HT-29 (cell line): ENCODE measurements at regions not wholly inside any gene's neighbourhood (a gene's known extent, or its start where the extent isn't known, plus 50 kb on each side); places are given as distances from the start of the nearest gene placed in this dataset.
"Not testable (repeated sequence)": the region's sequence is repeated elsewhere in the genome, so short reads cannot be mapped to it uniquely, and the experiment has no call there.

Source experiments
- DNase-seq: peaks from one replicate; pipeline ENCODE4 v3.0.0-alpha.2; 2015; ENCODE audit warnings: low spot score

DNA sequence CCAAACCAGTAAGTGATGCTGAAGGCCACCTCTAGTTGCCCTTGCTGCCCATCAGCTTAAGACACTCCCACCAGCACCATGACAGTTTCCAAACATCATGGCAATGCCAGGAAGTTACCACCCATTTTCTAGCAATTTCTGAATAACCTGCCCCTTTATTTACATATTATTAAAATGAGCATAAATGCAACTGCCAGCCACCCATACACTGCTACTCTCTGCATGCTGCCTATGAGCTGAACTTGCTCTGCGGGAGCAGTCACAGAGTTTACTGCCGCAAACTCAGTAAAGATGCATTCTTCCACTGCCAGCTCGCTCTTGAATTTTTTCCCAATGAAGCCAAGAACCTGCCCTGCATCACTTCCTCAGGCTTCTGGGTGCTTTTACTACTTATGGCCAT lies 212.6 kb downstream of the SH2D4B start:
- no peak for DNase-seq

DNA sequence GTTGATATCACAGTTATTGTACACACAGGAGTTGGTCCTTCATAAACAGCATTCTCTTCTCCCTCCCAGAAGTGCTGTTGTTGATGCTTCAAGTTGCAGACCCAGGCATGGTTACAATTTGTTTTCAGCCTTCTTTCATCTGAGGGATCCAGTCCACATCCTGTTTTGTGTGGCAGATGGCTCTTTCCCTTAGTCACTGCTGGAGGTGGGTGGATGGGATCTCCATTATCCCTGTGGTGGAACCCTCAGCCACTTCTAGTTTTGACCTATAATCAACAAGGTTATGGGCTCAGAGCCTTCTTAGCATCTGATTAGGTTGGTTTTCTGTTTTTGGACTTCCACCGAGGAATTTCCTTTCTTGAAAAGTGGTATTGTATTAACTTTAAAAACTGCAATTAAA lies 214.2 kb downstream of the SH2D4B start:
- no peak for DNase-seq

DNA sequence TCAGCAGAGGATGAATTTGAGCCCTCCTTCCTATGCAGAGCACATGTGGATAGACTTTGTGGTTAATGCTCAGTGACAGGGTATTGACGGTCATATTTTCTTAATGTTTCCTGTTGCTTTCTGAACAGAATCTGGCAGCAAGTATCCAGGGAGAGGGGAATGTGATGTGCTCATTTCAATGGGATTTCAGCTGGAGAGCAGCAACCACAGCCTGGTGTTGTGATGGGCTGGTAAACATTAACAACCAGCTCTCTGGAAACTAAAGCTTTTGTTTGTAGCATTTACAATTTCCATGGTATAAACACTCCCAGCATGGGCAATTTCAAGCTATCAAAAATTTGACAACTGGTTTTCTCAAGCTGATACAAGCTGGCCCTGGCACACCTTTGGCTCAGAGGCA lies 215.9 kb downstream of the SH2D4B start:
- DNase-seq = no peak

DNA sequence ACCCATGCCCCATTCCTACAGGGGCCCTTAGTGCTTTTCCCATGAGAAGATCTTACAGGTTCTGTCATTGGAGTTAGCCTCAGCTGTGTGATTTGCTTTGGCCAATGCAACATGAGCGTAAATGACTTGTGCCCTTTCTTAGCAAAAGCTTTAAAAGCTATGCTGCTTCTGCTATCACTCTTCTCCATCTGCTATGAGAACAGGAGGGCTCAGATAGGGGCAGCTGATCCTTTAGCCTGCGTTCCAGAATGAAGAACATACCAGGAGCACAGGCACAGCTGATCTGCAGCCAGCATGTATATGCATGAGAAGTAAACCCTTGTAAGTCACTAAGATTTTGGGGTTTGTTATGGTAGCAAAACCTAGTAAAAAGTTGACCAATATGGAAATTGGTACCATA lies 218.2 kb downstream of the SH2D4B start:
- DNase-seq = no peak

DNA sequence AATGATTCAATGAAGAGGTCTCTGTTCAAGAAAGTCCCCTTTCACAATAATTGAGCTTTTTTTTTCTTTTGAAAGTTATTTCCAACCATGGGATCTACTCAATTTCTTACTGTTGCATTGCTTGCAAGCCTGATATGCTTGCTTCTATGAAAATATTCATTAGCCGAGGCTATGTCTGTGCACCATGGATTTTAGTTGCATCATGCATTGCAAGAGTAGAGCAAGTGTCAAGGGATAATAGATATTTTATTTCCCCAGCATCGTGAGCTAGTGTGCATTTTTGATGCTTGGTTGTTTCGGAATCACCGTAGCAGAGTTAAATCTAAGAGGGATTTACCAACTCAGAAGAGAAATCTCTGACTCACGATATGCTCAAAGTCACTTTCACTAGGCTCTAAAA lies 222.0 kb downstream of the SH2D4B start:
- DNase-seq = no peak

DNA sequence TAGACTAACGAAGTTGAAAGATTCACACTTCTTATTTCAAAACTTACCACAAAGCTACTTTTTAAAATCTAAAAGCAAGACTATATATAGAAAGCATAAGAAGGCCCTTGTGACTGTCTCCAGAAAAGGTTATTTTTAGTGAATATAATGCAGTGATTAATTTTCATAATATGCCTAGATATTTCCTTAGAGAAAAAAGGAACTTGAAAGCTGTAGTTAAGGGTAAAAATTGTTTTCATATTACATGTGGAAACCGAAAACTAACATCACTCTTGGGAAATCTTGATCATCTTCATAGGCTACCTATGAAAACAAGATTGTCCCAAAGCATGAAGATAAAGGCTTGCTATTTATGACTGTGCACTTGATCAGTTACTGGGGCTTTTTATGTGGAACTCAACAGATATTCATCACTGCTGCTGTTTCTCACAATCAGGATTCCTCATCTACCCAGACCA lies 223.2 kb downstream of the SH2D4B start:
- no peak for DNase-seq

DNA sequence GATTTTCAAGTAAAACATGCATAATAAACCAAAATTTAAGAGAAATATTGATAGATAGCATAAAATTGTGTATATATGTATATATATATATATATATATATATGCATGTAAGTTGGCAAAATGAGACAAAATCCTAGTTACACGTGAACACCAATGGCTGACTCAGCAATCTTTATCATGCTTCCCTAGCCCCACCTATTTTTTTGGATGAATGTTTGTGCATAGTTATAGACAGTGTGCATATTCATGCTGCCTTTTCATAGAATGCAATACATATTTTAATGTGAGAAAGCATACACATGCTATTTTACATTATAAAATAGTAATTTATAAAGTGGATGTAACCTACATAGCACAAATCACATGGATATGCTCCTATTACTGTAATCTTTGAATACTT lies 230.3 kb downstream of the SH2D4B start:
- no peak for DNase-seq

DNA sequence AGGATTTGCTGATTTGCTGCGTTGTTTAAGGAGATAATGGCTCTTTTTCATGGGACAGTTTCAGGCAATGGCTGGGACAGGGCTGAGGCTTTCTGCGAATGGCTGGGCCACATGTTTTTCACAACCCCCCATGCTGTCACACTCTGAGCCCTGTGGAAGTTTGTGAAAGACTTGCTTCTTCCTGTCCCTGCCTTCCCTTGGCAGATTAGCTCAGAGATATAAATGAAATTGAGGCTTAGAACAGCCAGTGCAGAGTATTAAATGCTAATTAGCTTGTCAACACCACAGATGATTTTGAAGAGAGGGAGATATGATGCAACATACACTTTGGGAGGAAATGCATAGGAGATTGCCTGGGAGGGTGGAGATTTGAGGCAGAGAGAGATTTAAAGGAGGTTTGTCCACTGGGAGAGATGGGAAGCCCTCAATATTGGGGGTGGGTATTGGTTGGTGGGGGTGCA lies 232.0 kb downstream of the SH2D4B start:
- DNase-seq = no peak

DNA sequence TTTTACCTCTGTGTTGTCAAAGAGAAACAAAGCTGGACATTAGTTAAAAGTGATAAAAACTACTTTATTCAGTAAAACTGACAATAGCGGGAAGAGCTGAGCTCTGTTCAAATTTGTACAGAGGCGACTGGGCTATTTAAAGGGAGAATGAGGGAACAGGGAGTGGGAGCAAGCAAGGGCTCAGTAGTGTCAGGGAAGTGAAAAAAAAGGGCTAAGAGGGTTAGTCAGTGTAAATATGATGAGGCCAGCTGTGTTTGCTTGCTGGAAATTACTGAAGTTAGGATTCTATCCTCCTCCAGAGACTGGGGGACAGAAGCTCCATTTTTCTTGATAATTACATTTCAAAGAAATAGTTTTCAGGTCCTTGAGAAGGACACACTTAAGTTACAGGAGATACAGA lies 232.5 kb downstream of the SH2D4B start:
- DNase-seq = no peak

DNA sequence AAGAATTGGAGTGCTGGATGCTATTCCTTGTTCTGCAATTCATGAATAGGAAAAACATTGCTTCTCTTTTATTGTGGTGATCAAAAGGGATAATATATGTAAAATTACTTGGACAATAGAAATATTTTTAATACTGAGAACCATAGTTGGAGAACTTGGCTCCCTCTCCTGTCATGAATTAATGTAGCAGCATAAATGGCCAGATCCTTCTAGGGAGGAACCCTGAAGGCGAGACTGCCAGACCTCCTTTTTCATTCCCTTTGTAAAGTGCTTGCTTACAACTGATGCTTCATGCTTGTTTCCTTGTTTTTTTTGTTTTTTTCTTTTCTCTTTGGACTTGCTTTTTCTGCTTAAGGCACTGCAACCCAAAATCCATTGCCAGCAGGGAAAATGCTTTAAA lies 233.6 kb downstream of the SH2D4B start:
- DNase-seq = no peak

DNA sequence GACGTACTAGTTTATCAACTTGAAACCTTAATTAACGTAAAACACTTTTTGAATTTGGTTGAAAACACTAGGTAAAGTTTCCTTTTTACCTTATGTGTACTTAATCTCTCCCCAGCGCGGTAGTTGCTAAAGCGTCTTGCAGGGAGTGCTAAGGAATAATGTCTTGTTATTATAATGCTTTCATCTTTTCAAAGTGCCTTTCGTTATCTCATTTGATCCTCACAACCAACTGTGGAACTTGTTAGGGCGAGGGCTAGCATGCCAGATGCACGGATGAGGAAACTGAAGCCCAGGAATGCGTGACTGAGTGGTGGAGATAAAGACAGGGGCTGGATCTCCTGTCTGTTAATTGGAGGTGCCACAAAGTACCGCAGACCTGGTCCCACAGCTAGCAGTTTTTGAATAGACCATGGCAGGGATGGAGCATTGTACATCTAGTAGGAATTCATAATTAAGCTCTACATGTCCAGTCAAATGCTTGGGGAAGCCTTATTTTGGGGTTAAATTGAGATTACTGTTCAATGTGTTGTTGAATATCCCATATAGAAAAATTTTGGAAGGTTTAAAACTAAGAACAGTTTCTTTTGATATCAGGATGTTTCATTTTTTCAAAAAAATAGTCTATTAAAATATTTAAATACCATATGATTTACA lies 234.3 kb downstream of the SH2D4B start:
- no peak for DNase-seq

DNA sequence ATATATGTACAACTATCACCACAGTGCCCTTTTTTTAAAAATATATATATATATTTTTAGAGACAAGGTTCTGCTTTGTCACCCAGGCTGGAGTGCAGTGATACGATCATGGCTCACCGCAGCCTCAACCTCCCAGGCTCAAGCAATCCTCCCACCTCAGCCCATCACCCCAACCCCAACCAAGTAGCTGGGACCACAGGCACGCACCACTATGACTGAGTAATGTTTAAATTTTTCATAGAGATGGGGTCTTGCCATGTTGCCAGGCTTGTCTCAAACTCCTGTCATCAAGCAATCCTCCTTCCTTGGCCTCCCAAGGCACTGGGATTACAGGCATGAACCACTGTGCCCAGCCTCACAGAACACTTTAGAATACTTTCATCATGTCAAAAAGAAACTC lies 234.9 kb downstream of the SH2D4B start:
- DNase-seq = no peak

DNA sequence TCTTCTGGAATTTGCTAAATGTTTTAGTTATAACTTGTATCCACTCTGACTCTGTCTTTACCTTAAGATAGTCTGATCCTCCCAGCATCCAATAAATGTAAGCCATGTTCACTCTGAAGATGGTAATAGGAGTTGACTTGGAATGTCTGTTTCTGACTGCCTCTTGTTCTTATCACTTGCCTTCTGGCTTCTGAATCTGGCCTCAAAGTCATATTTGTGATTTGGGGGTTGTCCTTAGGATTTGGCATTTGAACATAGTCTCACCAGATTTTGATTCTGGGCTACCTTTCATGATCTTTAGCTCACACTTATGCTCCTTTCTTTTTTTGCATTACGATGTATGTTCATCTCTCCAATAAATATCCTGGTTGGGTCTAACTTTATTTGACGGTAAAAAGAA lies 247.0 kb downstream of the SH2D4B start:
- no peak for DNase-seq

DNA sequence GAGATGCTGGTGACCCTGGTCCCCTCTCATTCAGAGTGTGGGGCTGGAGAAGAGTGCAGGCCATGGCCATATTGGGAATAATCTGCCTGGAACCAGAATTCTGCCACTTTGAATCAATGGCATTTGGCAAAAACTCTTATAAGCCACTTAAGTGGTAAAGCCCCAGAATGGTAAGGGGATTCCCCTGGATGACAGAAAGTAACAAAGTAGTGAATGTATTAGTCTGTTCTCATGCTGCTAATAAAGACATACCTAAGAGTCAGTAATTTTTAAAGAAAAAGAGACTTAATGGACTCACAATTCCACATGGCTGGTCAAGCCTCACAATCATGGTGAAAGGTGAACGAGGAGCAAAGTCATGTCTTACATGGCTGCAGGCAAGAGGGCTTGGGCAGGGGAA lies 248.6 kb downstream of the SH2D4B start:
- no peak for DNase-seq

DNA sequence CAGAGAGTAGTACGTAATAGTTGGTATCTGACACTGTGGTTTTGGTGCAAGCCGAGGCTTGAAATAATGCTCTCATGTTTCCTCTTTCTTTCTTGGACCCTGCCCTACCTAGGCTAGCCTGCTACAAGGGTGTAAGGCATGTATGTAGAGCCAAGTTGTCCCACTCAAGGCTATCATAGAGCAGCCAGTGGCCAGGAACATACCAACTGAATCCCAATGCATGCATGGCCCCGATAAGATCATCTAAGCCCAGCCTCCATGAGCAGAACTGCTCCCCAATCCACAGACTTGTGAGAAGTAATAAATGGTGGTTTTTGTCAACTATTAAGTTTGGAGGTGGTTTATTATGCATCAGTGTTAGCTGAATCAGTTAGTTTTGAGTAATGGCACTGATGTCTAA lies 250.2 kb downstream of the SH2D4B start:
- DNase-seq = no peak

DNA sequence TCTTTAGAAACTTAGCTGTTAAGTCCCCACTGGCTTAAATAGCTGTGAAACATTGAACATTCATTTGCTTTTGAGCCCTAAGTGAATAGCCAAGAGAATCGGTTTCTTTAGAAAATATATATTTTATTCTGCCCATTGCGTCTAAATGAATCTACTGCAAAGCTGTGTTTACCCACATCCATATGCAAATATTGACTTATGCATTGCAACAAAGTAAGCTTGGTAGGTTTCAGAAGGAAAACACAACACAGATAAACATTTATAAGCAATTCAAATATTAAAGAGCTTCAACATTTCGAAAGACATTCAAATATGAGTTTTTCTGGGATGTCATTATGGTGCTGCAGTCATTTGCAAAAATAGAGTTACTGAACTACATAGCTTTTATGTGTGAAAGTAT lies 257.3 kb downstream of the SH2D4B start:
- DNase-seq = no peak

DNA sequence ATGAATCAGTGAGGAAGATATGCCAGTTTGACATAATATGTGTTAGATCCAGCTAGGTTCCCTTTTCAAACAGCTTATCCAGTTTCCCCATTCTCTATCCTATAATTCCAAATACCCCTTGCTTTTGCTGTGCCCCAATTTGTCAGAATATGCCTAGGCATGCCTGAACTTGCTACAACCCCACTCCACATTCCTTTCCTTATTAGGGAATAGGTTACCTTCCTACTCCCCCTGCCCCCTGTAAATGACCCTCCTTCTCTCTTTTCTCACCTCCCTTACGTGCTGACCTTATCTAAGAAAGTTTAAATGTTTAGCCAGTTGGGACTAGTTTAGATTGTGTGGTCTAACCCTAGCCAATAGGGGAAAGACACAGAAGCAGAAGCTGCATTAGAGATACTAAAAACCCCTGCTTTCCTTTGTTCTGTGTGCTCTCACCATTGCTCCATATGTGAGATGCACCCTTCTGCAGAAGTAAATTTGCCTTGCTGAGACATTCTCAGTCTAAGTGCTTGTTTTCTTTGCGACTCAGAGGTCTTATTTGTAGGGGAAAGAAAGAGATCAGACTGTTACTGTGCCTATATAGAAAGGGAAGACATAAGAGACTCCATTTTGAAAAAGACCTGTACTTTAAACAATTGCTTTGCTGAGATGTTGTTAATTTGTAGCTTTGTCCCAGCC lies 267.8 kb downstream of the SH2D4B start:
- DNase-seq = no peak

DNA sequence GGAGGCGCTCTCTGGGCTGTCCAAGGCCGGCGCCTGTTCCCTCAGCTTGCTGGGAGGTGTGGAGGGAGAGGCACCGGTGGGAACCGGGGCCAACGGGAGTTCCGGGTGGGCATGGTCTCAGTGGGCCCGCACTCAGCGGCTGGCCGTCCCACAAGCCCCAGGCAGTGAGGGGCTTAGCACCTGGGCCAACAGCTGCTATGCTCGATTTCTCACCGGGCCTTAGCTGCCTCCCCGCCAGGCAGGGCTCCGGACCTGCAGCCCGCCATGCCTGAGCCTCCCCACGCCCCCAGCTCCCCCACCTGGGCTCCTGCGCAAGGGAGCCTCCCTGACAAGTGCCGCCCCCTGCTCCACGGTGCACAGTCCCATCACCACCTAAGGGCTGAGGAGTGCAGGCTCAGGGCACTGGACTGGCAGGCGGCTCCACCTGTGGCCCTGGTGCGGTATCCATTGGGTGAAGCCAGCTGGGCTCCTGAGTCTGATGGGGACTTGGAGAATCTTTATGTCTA lies 276.5 kb downstream of the SH2D4B start:
- no peak for DNase-seq

DNA sequence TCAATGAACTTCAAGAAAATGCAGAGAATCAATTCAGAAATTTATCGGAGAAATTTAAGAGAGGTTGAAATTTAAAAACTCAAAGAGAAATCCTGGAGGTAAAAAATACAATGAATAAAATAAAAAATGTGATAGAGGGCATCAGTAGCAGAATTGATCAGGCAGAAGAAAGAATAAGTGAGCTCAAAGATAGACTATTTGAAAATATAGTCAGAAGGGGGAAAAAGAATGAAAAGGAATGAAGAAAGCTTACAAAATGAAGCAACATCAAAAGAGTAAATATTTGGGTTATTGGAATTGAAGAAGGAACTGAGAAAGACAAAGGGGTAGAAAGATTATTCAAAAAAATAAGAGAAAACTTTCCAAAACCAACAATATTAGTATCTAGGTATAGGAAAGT lies 291.4 kb downstream of the SH2D4B start:
- no peak for DNase-seq

DNA sequence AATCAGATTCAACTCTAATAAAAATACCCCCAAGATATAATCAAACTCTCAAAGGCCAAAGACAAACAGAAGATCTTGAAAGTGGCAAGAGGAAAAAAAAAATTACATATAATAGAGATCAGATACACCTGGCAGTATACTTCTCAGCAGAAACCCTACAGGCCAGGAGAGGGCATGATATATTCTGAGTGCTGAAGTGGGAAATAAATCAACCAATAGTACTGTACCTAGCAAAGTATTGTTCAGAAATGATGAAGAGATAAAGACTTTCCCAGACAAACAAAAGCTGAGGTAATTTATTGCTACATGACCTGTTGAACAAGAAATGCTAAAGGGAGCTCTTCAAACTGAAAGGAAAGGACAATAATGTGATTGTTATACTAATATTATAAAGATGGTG lies 291.9 kb downstream of the SH2D4B start:
- DNase-seq = peak; percentile 10

DNA sequence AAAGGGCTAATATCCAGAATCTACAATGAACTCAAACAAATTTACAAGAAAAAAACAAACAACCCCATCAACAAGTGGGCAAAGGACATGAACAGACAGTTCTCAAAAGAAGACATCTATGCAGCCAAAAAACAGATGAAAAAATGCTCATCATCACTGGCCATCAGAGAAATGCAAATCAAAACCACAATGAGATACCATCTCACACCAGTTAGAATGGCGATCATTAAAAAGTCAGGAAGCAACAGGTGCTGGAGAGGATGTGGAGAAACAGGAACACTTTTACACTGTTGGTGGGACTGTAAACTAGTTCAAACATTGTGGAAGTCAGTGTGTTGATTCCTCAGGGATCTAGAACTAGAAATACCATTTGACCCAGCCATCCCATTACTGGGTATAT lies 295.0 kb downstream of the SH2D4B start:
- DNase-seq = not testable (repeated sequence)

DNA sequence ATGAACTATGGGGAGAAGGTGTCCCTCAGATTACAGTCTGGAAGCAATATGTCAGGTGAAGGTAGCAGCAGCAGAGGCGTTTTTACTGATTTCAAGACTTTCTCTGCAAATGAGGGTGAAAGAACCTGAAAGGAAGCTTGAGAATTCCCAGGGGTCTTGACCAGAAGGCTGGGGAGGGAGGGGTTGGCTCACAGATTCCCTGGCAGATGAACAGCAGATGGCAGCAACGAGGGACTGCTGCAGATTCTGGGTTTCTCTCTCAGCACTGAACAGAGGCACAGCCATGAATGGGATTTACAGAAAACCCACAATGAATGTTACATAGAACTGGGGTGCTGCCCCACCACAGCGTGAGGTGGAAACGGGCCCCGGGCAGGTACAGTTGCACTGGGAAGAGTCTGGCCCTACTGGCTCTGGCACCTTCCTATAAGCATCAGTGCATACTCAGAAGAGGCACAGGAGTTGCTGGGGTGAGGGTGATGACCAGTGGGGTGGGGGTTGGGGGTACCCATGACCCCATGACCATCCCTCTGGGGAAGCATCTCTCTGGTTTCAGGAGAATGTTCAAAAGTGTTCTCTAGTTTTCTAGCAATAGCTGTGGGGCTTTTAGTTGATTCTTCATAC lies 317.8 kb downstream of the SH2D4B start:
- DNase-seq = peak; percentile 12

DNA sequence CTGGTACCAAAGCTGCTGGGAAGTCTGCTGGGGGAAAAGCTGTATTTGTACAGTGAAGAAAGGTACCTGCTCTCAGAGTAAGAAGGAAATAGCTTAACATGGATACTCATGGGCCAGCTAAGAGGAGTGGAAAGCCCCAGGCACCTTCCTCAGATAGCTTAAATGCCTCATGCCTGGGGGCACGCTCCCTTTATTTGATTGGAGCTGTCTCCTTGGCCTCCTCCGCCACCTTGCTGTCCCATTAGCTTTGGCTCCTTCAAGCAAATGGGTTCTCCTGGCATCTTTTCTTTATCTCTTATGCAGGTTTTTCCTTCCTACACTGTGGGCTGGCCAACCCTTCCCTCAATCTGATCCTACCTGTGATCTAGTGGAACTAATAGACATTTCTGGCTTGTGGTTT lies 318.5 kb downstream of the SH2D4B start:
- DNase-seq = no peak
